ENCODE measurements at regions not wholly inside any gene's neighbourhood (a gene's known extent, or its start where the extent isn't known, plus 50 kb on each side); places are given as distances from the start of the nearest gene placed in this dataset.
A peak's percentile ranks its signal among the peaks of the same experiment; 100 is the strongest.

DNA sequence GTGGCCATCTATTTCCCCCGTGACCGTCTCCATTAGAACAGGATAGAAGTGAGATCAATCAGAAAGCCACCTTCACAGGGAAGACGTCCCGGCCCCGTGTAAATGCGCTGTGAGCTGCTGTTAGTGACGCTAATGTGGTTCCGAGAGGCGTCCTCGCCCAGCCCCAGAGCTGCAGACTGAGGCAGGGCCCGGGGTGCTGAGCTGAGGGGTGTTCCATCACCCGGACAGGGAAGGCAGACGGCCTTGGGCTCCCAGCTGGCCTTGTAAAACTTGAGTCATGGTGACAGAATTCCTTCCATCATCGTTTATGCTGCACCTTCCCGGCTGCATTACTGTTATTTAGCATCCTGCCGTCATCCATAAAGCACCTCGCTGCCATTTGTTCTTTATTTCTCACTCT is 195.3 kb upstream of the CTBP2 start:
- Mint-ChIP-seq H3K4me1 (no peaks in the 10 kb centered on the region), H3K36me3 (ENCODE audit: low read depth) (no peaks in the 10 kb centered on the region), H3K27ac (no peak overlapping the region), H3K4me3 (no peak overlapping the region), H3K9me3 (peaks cover 3% of the 10 kb centered on the region), H3K27me3 (peaks cover 10% of the 10 kb centered on the region)
- ChIA-PET CTCF (no interaction called here), POLR2A (no interaction called here)
- ATAC-seq (ENCODE audit: low read depth): no peak
- TF ChIP-seq, protein P1, sequence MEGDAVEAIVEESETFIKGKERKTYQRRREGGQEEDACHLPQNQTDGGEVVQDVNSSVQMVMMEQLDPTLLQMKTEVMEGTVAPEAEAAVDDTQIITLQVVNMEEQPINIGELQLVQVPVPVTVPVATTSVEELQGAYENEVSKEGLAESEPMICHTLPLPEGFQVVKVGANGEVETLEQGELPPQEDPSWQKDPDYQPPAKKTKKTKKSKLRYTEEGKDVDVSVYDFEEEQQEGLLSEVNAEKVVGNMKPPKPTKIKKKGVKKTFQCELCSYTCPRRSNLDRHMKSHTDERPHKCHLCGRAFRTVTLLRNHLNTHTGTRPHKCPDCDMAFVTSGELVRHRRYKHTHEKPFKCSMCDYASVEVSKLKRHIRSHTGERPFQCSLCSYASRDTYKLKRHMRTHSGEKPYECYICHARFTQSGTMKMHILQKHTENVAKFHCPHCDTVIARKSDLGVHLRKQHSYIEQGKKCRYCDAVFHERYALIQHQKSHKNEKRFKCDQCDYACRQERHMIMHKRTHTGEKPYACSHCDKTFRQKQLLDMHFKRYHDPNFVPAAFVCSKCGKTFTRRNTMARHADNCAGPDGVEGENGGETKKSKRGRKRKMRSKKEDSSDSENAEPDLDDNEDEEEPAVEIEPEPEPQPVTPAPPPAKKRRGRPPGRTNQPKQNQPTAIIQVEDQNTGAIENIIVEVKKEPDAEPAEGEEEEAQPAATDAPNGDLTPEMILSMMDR (IDR thresholded peaks at IDR 0.05): no peak
- DNase-seq: no peak
- intact Hi-C loops (cut with micrococcal nuclease): no loop called here

DNA sequence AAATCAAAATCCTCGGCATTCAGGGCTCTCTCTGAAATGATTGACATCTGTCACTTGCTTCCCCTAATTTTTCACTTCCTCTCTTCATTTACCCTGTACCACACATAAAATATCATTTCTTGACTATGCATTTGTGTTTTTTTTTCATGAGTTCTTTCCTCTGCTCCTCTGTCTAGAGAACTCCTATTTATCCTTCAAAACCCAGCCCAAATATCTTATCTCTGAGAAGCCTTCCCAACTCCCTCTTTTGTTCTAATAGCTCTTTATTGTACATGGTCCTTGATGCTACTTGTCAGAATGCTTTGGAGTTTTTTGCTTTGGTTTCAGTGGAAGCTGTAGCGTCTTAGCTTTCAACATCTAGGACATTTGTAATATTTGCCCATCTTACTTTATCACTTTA is 190.2 kb upstream of the CTBP2 start:
- no peak for ATAC-seq (ENCODE audit: low read depth)
- POLR2A ChIA-PET: no interaction called here
- Mint-ChIP-seq H3K4me1 (no peaks in the 10 kb centered on the region), H3K27me3 (peaks cover 11% of the 10 kb centered on the region), H3K27ac (no peak overlapping the region), H3K36me3 (ENCODE audit: low read depth) (no peaks in the 10 kb centered on the region), H3K9me3 (no peaks in the 10 kb centered on the region), H3K4me3 (no peak overlapping the region)
- intact Hi-C loops (cut with micrococcal nuclease): no loop called here
- CTCF ChIA-PET: no interaction called here
- TF ChIP-seq, protein P1 (IDR thresholded peaks at IDR 0.05): no peak
- DNase-seq: no peak

DNA sequence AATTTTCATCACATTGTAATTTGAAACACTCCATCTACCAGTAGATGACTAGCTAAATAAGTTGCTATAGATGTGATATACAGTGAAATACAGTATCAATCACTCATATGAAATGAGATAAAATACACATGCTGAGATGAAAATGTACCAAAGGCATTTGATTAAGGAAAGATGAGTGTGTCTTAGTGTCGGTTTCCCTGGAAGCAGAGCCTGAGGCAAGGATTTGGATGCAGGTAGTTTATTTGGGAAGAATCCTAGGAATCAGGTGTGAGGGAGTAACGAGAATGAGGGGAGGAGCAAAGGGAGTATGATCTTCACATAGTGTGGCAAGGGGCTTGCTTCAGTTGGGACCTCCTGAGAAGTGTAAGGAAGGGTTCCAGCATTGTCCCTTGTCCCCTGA is 188.2 kb upstream of the CTBP2 start:
- TF ChIP-seq, protein P1 (IDR thresholded peaks at IDR 0.05): no peak
- H3K36me3 Mint-ChIP-seq (ENCODE audit: low read depth): no peaks in the 10 kb centered on the region
- peaks cover 9% of the 10 kb centered on the region for H3K27me3 Mint-ChIP-seq
- H3K9me3 Mint-ChIP-seq: no peaks in the 10 kb centered on the region
- no peak overlapping the region for H3K27ac Mint-ChIP-seq
- CTCF ChIA-PET: no interaction called here
- POLR2A ChIA-PET: no interaction called here
- H3K4me1 Mint-ChIP-seq: peaks cover 2% of the 10 kb centered on the region
- no peak overlapping the region for H3K4me3 Mint-ChIP-seq
- ATAC-seq (ENCODE audit: low read depth): no peak
- intact Hi-C loops (cut with micrococcal nuclease): no loop called here
- DNase-seq: no peak

DNA sequence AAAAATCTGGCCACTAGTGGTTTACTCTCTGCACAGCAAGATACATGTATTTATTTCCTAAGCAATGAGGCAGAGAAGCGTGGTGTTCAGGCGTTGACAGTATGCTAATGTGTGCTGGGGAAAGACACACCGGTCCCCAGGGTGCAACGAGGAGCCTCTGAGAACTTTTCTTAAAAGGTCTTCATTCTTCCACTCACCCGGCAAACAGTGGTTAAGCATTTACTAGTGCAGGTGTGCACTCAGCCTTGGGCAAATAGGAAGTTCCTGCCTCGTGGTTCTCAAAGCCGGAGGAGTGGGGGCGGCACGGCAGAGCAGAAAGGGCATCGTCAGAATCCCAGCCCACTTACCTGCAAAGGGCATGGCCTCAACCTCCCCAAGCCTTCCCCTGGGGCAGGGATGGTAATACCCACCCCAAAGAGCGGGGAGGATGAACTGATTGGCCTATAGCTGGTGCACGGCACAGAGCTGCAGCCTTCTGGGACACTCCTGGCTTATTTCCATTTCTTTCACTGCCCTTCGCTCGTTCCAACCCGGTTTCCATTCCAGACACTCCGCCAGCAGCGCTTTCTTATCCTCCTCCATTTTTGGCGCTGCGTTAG is 184.3 kb upstream of the CTBP2 start:
- POLR2A ChIA-PET: no interaction called here
- intact Hi-C loops (cut with micrococcal nuclease): no loop called here

DNA sequence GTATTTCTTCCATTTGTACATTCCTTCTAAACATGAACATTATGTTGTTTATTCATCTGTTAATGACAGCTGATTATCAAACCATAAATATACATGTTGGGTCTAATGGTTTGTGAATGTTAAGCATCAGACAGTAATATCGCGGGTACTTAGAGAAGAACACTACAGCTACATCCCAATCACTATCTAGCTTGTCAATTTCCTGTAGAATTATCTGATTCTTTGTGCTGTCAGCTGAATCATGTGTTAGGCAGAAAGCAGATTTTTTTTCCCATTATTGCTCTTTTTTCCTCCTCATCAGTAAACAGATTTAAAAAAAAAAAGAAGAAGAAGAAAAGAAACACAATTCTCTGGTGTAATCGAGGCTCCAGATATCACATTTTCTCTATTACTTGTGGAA is 183.6 kb upstream of the CTBP2 start:
- Mint-ChIP-seq H3K4me3 (no peak overlapping the region), H3K27ac (no peak overlapping the region), H3K9me3 (peaks cover 4% of the 10 kb centered on the region), H3K4me1 (peaks cover 2% of the 10 kb centered on the region), H3K27me3 (peaks cover 9% of the 10 kb centered on the region), H3K36me3 (ENCODE audit: low read depth) (no peaks in the 10 kb centered on the region)
- TF ChIP-seq, protein P1 (IDR thresholded peaks at IDR 0.05): no peak
- no peak for ATAC-seq (ENCODE audit: low read depth)
- POLR2A ChIA-PET: no interaction called here
- intact Hi-C loops (cut with micrococcal nuclease): no loop called here
- CTCF ChIA-PET: interaction anchor here (1.5 to 2.5 kb wide), 2 partner anchors 296 to 352 kb away, joined by 3 to 10 read pairs; no protein-coding TSS in a partner anchor
- no peak for DNase-seq

More for the DNA sequence above, 184.3 kb upstream of the CTBP2 start:
- TF ChIP-seq, protein P1 (IDR thresholded peaks at IDR 0.05): no peak
- ATAC-seq (ENCODE audit: low read depth) (peak; percentile 64), DNase-seq (no peak)
- CTCF ChIA-PET: interaction anchor here (1.5 to 2.5 kb wide), 2 partner anchors 297 to 352 kb away, joined by 3 to 10 read pairs; no protein-coding TSS in a partner anchor
- Mint-ChIP-seq H3K9me3 (peaks cover 4% of the 10 kb centered on the region), H3K27ac (no peak overlapping the region), H3K27me3 (peaks cover 9% of the 10 kb centered on the region), H3K36me3 (ENCODE audit: low read depth) (no peaks in the 10 kb centered on the region), H3K4me1 (peaks cover 2% of the 10 kb centered on the region), H3K4me3 (no peak overlapping the region)
